ENCODE measurements at regions not wholly inside any gene's neighbourhood (a gene's known extent, or its start where the extent isn't known, plus 50 kb on each side); places are given as distances from the start of the nearest gene placed in this dataset.

DNA sequence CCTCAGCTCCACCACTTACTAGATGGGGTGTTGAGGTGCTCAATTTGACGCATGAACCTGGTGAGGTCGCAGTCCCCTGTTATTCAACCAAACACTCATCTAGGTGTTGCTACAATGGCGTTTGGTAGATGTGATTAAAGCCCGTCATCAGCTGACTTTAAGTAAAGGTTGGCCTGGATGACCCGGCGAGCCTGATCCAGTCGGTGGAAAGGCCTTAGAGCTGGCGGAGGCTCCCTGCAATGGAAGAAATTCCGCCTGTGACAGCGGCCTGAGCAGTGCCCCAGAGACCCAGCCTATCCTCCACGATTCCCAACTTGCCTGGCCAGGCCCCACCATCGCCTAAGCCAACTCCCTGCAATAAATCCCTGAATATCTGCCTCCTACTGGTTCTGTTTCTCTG, 171.4 kb downstream of the BMP7 start:
- TF ChIP-seq, protein P1, sequence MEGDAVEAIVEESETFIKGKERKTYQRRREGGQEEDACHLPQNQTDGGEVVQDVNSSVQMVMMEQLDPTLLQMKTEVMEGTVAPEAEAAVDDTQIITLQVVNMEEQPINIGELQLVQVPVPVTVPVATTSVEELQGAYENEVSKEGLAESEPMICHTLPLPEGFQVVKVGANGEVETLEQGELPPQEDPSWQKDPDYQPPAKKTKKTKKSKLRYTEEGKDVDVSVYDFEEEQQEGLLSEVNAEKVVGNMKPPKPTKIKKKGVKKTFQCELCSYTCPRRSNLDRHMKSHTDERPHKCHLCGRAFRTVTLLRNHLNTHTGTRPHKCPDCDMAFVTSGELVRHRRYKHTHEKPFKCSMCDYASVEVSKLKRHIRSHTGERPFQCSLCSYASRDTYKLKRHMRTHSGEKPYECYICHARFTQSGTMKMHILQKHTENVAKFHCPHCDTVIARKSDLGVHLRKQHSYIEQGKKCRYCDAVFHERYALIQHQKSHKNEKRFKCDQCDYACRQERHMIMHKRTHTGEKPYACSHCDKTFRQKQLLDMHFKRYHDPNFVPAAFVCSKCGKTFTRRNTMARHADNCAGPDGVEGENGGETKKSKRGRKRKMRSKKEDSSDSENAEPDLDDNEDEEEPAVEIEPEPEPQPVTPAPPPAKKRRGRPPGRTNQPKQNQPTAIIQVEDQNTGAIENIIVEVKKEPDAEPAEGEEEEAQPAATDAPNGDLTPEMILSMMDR (conservative IDR thresholded peaks at IDR 0.05): no peak
- no peak for TF ChIP-seq ZFX (IDR thresholded peaks at IDR 0.05)
